Activated naive CD4-positive, alpha-beta T cell treated with Interleukin-2 at 50 U/mL for 16 hours (primary cell): ENCODE measurements at regions not wholly inside any gene's neighbourhood (a gene's known extent, or its start where the extent isn't known, plus 50 kb on each side); places are given as distances from the start of the nearest gene placed in this dataset.

Experiments used
- DNase-seq: peaks from one replicate; pipeline ENCODE4 v3.0.0-alpha.2; 2020

GRCh38 chr4:99712099-99712498 lies 54.5 kb upstream of the C4orf54 start:
- no peak for DNase-seq

GRCh38 chr4:99711657-99712056 lies 54.0 kb upstream of the C4orf54 start:
- no peak for DNase-seq

DNA sequence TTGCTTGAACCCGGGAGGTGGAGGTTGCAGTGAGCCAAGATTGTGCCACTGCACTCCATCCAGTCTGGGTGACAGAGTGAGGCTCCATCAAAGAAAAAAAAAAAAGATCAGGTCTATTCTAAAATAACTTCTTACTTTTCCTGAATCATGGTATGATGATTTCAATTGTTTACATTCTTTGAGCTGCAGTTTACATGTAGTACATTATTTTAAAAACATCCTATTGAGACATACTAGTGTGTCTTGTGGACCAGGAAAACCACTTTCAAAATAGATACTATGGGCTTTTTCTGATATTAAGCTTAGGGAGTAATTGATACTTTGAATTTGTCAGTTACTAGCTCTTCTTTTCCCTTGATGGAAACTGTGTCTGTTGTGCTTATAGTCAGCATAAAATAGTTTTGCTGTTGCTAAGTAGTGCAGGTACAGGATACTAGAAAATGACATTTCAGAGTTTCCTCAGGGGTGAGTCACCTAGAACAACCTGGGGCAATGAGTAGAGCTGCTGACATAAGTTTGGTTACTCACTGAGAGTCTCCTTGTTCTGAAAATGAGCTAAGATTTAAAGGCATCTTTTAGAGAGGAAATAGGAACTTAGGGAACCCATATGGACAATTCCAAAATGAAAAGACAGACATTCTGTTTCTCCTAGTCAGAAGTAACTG lies 53.2 kb upstream of the C4orf54 start:
- DNase-seq, result no peak

DNA sequence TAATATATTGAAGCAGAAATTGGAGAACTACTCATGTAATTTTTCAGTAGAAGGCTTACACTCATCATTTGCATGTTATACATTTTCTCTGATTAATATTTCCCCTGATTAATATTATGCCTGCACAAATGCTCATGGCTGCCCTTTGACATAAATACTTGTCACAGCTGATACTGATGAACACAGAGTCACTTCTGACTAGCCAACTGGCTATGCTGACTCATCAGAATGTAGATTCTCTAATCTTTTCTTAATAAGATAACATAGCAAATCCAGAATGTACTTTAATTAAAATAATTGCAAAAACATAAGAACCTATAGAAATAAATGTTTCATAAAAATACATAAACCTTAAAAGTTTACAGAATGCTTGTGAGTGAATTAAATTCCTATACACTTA lies 52.4 kb upstream of the C4orf54 start:
- no peak for DNase-seq

DNA sequence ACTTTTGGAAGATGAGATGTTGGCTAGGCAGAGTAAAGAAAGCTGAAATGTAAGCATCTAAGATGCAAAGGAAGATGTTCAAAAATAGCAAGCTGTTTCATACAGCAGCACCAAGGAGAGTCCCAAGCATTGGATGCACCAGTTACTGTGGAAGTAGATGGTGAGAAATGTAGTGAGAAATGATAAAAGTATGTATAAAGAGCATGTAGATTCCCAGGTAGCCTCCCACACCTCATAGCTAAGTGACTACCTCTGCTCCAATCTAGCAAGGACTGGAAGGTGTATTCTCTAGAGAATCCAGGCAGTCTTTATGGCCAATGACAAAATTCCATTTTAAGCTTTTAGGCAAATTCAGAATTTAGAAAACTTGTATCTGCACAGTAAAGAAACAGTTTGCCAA lies 50.9 kb upstream of the C4orf54 start:
- DNase-seq, result no peak
